ENCODE measurements at regions not wholly inside any gene's neighbourhood (a gene's known extent, or its start where the extent isn't known, plus 50 kb on each side); places are given as distances from the start of the nearest gene placed in this dataset.

GRCh38 chr14:53790731-53791500 lies 165.7 kb downstream of the BMP4 start:
- no peak for FAIRE-seq

DNA sequence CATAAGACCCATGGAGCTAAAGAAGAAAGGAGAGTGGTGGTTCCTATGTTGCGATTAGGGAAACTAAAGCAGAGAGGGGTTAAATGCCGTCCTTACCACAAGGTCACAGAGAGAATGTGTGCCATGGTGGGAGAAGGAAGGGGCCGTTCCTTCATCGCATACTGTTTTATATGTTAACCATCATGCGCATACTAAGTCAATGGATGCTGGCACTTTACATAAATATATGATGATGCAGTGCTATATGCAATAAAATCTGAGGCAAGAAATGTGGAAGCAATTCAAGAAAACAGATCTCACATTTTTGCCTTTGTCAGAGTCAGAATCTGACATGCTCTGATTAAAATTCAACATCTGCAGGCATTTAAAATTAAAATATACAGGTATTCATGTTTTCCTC lies 168.1 kb downstream of the BMP4 start:
- no peaks in the 10 kb centered on the region for H3K79me2 ChIP-seq (ENCODE audit: control insufficient read depth, insufficient read depth, low read length)
- H2AFZ ChIP-seq (ENCODE audit: control insufficient read depth, low read length): no peak overlapping the region
- FAIRE-seq: no peak
- no peaks in the 10 kb centered on the region for H3K9me3 ChIP-seq (ENCODE audit: control insufficient read depth, low read depth, low read length)
- H3K4me3 ChIP-seq (ENCODE audit: control insufficient read depth in 2 of 3, extremely low read depth in 1 of 3, insufficient read depth in 2 of 3, low read depth in 1 of 3, low read length in 3 of 3): no peak overlapping the region
- H4K20me1 ChIP-seq (ENCODE audit: control insufficient read depth, extremely low read depth, insufficient read depth, low read length): no peaks in the 10 kb centered on the region
- no peak for DNase-seq (ENCODE audit: low read depth, low spot score)
- no peaks in the 10 kb centered on the region for H3K4me1 ChIP-seq (ENCODE audit: control insufficient read depth, extremely low read depth, insufficient read depth, low read length)
- H3K27ac ChIP-seq (ENCODE audit: control insufficient read depth, insufficient read depth, low read length): no peak overlapping the region
- dilution Hi-C loops (cut with MboI; ENCODE audit: extremely low pct_ligation_motif_present, low sequenced_read_pairs): no loop called here
- H3K4me2 ChIP-seq (ENCODE audit: control insufficient read depth, extremely low read depth, insufficient read depth, low read depth, low read length): no peak overlapping the region
- peaks cover 5% of the 10 kb centered on the region for H3K27me3 ChIP-seq (ENCODE audit: control insufficient read depth, extremely low read depth, insufficient read depth, low read length)
- TF ChIP-seq EZH2 (IDR thresholded peaks at IDR 0.05; ENCODE audit: low read length): no peak
- TF ChIP-seq, protein P1, sequence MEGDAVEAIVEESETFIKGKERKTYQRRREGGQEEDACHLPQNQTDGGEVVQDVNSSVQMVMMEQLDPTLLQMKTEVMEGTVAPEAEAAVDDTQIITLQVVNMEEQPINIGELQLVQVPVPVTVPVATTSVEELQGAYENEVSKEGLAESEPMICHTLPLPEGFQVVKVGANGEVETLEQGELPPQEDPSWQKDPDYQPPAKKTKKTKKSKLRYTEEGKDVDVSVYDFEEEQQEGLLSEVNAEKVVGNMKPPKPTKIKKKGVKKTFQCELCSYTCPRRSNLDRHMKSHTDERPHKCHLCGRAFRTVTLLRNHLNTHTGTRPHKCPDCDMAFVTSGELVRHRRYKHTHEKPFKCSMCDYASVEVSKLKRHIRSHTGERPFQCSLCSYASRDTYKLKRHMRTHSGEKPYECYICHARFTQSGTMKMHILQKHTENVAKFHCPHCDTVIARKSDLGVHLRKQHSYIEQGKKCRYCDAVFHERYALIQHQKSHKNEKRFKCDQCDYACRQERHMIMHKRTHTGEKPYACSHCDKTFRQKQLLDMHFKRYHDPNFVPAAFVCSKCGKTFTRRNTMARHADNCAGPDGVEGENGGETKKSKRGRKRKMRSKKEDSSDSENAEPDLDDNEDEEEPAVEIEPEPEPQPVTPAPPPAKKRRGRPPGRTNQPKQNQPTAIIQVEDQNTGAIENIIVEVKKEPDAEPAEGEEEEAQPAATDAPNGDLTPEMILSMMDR (optimal IDR thresholded peaks at IDR 0.05 in 1 of 3, IDR thresholded peaks at IDR 0.05 in 1 of 3, conservative IDR thresholded peaks at IDR 0.05 in 1 of 3; ENCODE audit: extremely low read depth in 1 of 3, insufficient read depth in 2 of 3, low read length in 3 of 3): no peak
- no peak overlapping the region for H3K9ac ChIP-seq (ENCODE audit: control insufficient read depth, extremely low read depth, insufficient read depth, low read length)
- no peaks in the 10 kb centered on the region for H3K36me3 ChIP-seq (ENCODE audit: control insufficient read depth in 2 of 2, extremely low read depth in 1 of 2, insufficient read depth in 2 of 2, low read length in 2 of 2)
- H3K9me1 ChIP-seq (ENCODE audit: control insufficient read depth, extremely low read depth, insufficient read depth, low read length): no peaks in the 10 kb centered on the region

More at GRCh38 chr14:53790731-53791500, 165.7 kb downstream of the BMP4 start:
- Histone ChIP-seq H3K27ac (ENCODE audit: control insufficient read depth, insufficient read depth, low read length) (no peak overlapping the region), H3K9ac (ENCODE audit: control insufficient read depth, extremely low read depth, insufficient read depth, low read length) (no peak overlapping the region), H3K36me3 (ENCODE audit: control insufficient read depth in 2 of 2, extremely low read depth in 1 of 2, insufficient read depth in 2 of 2, low read length in 2 of 2) (no peaks in the 10 kb centered on the region), H3K9me1 (ENCODE audit: control insufficient read depth, extremely low read depth, insufficient read depth, low read length) (no peaks in the 10 kb centered on the region), H3K27me3 (ENCODE audit: control insufficient read depth, extremely low read depth, insufficient read depth, low read length) (peaks cover 5% of the 10 kb centered on the region), H4K20me1 (ENCODE audit: control insufficient read depth, extremely low read depth, insufficient read depth, low read length) (no peaks in the 10 kb centered on the region), H3K4me2 (ENCODE audit: control insufficient read depth, extremely low read depth, insufficient read depth, low read depth, low read length) (no peak overlapping the region), H3K4me1 (ENCODE audit: control insufficient read depth, extremely low read depth, insufficient read depth, low read length) (no peaks in the 10 kb centered on the region), H3K4me3 (ENCODE audit: control insufficient read depth in 2 of 3, extremely low read depth in 1 of 3, insufficient read depth in 2 of 3, low read depth in 1 of 3, low read length in 3 of 3) (no peak overlapping the region), H3K9me3 (ENCODE audit: control insufficient read depth, low read depth, low read length) (no peaks in the 10 kb centered on the region), H3K79me2 (ENCODE audit: control insufficient read depth, insufficient read depth, low read length) (no peaks in the 10 kb centered on the region), H2AFZ (ENCODE audit: control insufficient read depth, low read length) (no peak overlapping the region)
- DNase-seq (ENCODE audit: low read depth, low spot score): no peak
- dilution Hi-C loops (cut with MboI; ENCODE audit: extremely low pct_ligation_motif_present, low sequenced_read_pairs): no loop called here
- no peak for TF ChIP-seq EZH2 (IDR thresholded peaks at IDR 0.05; ENCODE audit: low read length)
- TF ChIP-seq, protein P1 (optimal IDR thresholded peaks at IDR 0.05 in 1 of 3, IDR thresholded peaks at IDR 0.05 in 1 of 3, conservative IDR thresholded peaks at IDR 0.05 in 1 of 3; ENCODE audit: extremely low read depth in 1 of 3, insufficient read depth in 2 of 3, low read length in 3 of 3): no peak

All from keratinocyte (primary cell).